ENCODE measurements at regions not wholly inside any gene's neighbourhood (a gene's known extent, or its start where the extent isn't known, plus 50 kb on each side); places are given as distances from the start of the nearest gene placed in this dataset.

DNA sequence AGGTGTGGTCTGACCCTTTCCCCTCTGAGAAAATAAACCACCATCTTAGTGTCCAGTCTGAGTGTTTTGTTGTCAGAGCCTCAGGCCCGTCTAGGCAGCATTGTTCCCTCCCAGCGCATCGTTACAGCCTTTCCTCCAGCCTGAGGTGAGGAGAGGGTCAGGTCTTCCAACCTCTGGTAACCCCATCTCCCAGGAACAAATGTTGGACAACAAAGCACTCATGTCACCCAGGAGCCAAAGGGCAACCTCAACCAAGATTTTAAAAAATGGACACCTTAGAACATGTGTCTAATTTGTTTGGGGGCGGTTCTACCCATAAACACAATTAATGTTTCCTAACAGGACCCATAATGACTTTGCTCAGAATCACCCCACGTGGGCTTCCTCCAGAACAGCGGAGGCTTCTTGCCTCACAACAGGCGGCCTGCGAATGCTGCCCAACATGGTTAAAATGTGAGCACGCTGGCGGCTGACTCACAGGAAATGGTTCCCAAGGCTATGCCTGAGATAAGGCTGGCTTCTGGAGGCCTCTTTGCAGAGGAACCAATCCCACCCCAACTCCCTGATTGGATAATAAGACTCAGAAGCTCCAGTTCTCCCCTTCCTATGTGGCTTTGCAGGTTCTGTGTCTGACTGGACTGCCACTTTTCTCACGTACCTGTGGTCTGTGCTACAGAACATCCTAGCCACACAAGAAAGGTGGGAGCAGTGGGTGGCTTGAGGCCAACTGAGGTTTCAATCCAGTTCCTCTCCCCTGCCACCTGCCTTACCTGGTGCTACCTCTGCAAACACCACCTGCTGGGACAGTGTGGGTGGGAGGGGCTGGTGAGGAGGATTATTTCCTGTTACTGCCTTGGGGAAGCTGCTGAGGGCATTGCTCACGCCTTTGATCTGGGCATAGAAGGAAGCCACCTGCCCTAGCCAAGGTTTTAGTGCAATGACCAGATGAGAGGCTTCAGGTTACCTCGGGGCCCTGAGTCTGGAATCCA, 108.8 kb downstream of the B3GNT2 start:
- TF ChIP-seq, protein P1, sequence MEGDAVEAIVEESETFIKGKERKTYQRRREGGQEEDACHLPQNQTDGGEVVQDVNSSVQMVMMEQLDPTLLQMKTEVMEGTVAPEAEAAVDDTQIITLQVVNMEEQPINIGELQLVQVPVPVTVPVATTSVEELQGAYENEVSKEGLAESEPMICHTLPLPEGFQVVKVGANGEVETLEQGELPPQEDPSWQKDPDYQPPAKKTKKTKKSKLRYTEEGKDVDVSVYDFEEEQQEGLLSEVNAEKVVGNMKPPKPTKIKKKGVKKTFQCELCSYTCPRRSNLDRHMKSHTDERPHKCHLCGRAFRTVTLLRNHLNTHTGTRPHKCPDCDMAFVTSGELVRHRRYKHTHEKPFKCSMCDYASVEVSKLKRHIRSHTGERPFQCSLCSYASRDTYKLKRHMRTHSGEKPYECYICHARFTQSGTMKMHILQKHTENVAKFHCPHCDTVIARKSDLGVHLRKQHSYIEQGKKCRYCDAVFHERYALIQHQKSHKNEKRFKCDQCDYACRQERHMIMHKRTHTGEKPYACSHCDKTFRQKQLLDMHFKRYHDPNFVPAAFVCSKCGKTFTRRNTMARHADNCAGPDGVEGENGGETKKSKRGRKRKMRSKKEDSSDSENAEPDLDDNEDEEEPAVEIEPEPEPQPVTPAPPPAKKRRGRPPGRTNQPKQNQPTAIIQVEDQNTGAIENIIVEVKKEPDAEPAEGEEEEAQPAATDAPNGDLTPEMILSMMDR (IDR thresholded peaks at IDR 0.05), result no peak
- TF ChIP-seq POLR2AphosphoS5 (IDR thresholded peaks at IDR 0.05), result peak in 1 of 3 donors; percentile 46
- TF ChIP-seq POLR2A (IDR thresholded peaks at IDR 0.05), result no peak

Data from breast epithelium (tissue), 3 donors.